ENCODE measurements at regions not wholly inside any gene's neighbourhood (a gene's known extent, or its start where the extent isn't known, plus 50 kb on each side); places are given as distances from the start of the nearest gene placed in this dataset.

GRCh38 chr7:13336227-13336626, 648.8 kb downstream of the ARL4A start:
- ATAC-seq: no peak
- Mint-ChIP-seq H3K27me3 (no peaks in the 10 kb centered on the region), H3K36me3 (no peaks in the 10 kb centered on the region), H3K27ac (no peak overlapping the region), H3K4me3 (no peak overlapping the region), H3K9me3 (peaks cover 0 to 2% (median 0%) of the 10 kb centered on the region in 9 donors), H3K4me1 (no peaks in the 10 kb centered on the region)
- no peak for DNase-seq
- POLR2A ChIA-PET: no interaction called here

- no peak overlapping the region for H3K4me3 Mint-ChIP-seq
- POLR2A ChIA-PET: no interaction called here
- DNase-seq (no peak), ATAC-seq (no peak)
- no peak overlapping the region for H3K27ac Mint-ChIP-seq
- no peaks in the 10 kb centered on the region for H3K27me3 Mint-ChIP-seq
- H3K9me3 Mint-ChIP-seq: peaks cover 0 to 3% (median 0%) of the 10 kb centered on the region in 9 donors
- no peaks in the 10 kb centered on the region for H3K36me3 Mint-ChIP-seq
- no peaks in the 10 kb centered on the region for H3K4me1 Mint-ChIP-seq
Measured at GRCh38 chr7:13352677-13353076, 636.8 kb downstream of the ETV1 start.

- Mint-ChIP-seq H3K4me1 (no peaks in the 10 kb centered on the region), H3K4me3 (no peak overlapping the region), H3K27me3 (no peaks in the 10 kb centered on the region), H3K36me3 (no peaks in the 10 kb centered on the region), H3K27ac (peak overlapping the region in 1 of 10 donors; percentile 24), H3K9me3 (peaks cover 0 to 3% (median 0%) of the 10 kb centered on the region in 9 donors)
- POLR2A ChIA-PET: no interaction called here
- ATAC-seq (no peak), DNase-seq (no peak)
Measured at GRCh38 chr7:13359656-13360055, 629.8 kb downstream of the ETV1 start.

- Mint-ChIP-seq H3K4me1 (no peaks in the 10 kb centered on the region), H3K27ac (no peak overlapping the region), H3K27me3 (no peaks in the 10 kb centered on the region), H3K4me3 (no peak overlapping the region), H3K36me3 (no peaks in the 10 kb centered on the region), H3K9me3 (peaks cover 0 to 4% (median 0%) of the 10 kb centered on the region in 9 donors)
- DNase-seq: no peak
- ATAC-seq: no peak
- POLR2A ChIA-PET: no interaction called here
Measured at GRCh38 chr7:13386741-13387140, 602.7 kb downstream of the ETV1 start.

GRCh38 chr7:13407911-13408310, 581.6 kb downstream of the ETV1 start:
- no peak for DNase-seq
- no peak for ATAC-seq
- no peaks in the 10 kb centered on the region for H3K27me3 Mint-ChIP-seq
- POLR2A ChIA-PET: no interaction called here
- H3K9me3 Mint-ChIP-seq: no peaks in the 10 kb centered on the region
- H3K4me1 Mint-ChIP-seq: no peaks in the 10 kb centered on the region
- H3K36me3 Mint-ChIP-seq: no peaks in the 10 kb centered on the region
- no peak overlapping the region for H3K27ac Mint-ChIP-seq
- H3K4me3 Mint-ChIP-seq: no peak overlapping the region

GRCh38 chr7:13411151-13411550, 578.3 kb downstream of the ETV1 start:
- Mint-ChIP-seq H3K4me3 (no peak overlapping the region), H3K27me3 (no peaks in the 10 kb centered on the region), H3K27ac (no peak overlapping the region), H3K9me3 (no peaks in the 10 kb centered on the region), H3K36me3 (no peaks in the 10 kb centered on the region), H3K4me1 (no peaks in the 10 kb centered on the region)
- no peak for ATAC-seq
- no peak for DNase-seq
- POLR2A ChIA-PET: no interaction called here

GRCh38 chr7:13411636-13412035, 577.8 kb downstream of the ETV1 start:
- Mint-ChIP-seq H3K4me1 (no peaks in the 10 kb centered on the region), H3K27me3 (no peaks in the 10 kb centered on the region), H3K27ac (no peak overlapping the region), H3K4me3 (no peak overlapping the region), H3K36me3 (no peaks in the 10 kb centered on the region), H3K9me3 (no peaks in the 10 kb centered on the region)
- DNase-seq: no peak
- ATAC-seq: no peak
- POLR2A ChIA-PET: no interaction called here

- peaks cover 0 to 13% (median 2%) of the 10 kb centered on the region in 9 donors for H3K9me3 Mint-ChIP-seq
- H3K27me3 Mint-ChIP-seq: no peaks in the 10 kb centered on the region
- H3K4me3 Mint-ChIP-seq: no peak overlapping the region
- no peaks in the 10 kb centered on the region for H3K36me3 Mint-ChIP-seq
- ATAC-seq: no peak
- no peak overlapping the region for H3K27ac Mint-ChIP-seq
- POLR2A ChIA-PET: no interaction called here
- DNase-seq: no peak
- no peaks in the 10 kb centered on the region for H3K4me1 Mint-ChIP-seq
Measured at GRCh38 chr7:13414181-13414580, 575.3 kb downstream of the ETV1 start.

GRCh38 chr7:13414661-13415107, 574.8 kb downstream of the ETV1 start:
- POLR2A ChIA-PET: no interaction called here
- no peaks in the 10 kb centered on the region for H3K4me1 Mint-ChIP-seq
- no peaks in the 10 kb centered on the region for H3K36me3 Mint-ChIP-seq
- ATAC-seq (no peak), DNase-seq (no peak)
- no peaks in the 10 kb centered on the region for H3K27me3 Mint-ChIP-seq
- peaks cover 0 to 13% (median 2%) of the 10 kb centered on the region in 9 donors for H3K9me3 Mint-ChIP-seq
- H3K4me3 Mint-ChIP-seq: no peak overlapping the region
- H3K27ac Mint-ChIP-seq: no peak overlapping the region

- Mint-ChIP-seq H3K27ac (no peak overlapping the region), H3K4me3 (no peak overlapping the region), H3K36me3 (peaks cover 0 to under 1% (median 0%) of the 10 kb centered on the region in 3 donors), H3K27me3 (no peaks in the 10 kb centered on the region), H3K9me3 (peaks cover 0 to 18% (median 2%) of the 10 kb centered on the region in 9 donors), H3K4me1 (no peaks in the 10 kb centered on the region)
- no peak for ATAC-seq
- no peak for DNase-seq
- POLR2A ChIA-PET: no interaction called here
Measured at GRCh38 chr7:13416071-13416470, 573.4 kb downstream of the ETV1 start.

GRCh38 chr7:13416544-13416943, 572.9 kb downstream of the ETV1 start:
- no peak for ATAC-seq
- H3K36me3 Mint-ChIP-seq: peaks cover 0 to 5% (median 0%) of the 10 kb centered on the region in 3 donors
- POLR2A ChIA-PET: no interaction called here
- no peak overlapping the region for H3K27ac Mint-ChIP-seq
- no peaks in the 10 kb centered on the region for H3K4me1 Mint-ChIP-seq
- no peak overlapping the region for H3K4me3 Mint-ChIP-seq
- peak in 1 of 10 donors; percentile 49 for DNase-seq
- H3K27me3 Mint-ChIP-seq: no peaks in the 10 kb centered on the region
- H3K9me3 Mint-ChIP-seq: peaks cover 0 to 22% (median 2%) of the 10 kb centered on the region in 9 donors

GRCh38 chr7:13420726-13421125, 568.7 kb downstream of the ETV1 start:
- ATAC-seq (no peak), DNase-seq (no peak)
- peaks cover 0 to 26% (median 7%) of the 10 kb centered on the region in 9 donors for H3K9me3 Mint-ChIP-seq
- H3K4me3 Mint-ChIP-seq: no peak overlapping the region
- H3K36me3 Mint-ChIP-seq: peaks cover 0 to 8% (median 0%) of the 10 kb centered on the region in 3 donors
- no peaks in the 10 kb centered on the region for H3K4me1 Mint-ChIP-seq
- no peaks in the 10 kb centered on the region for H3K27me3 Mint-ChIP-seq
- no peak overlapping the region for H3K27ac Mint-ChIP-seq
- POLR2A ChIA-PET: no interaction called here

GRCh38 chr7:13421776-13422175, 567.7 kb downstream of the ETV1 start:
- H3K27me3 Mint-ChIP-seq: no peaks in the 10 kb centered on the region
- POLR2A ChIA-PET: no interaction called here
- no peak overlapping the region for H3K4me3 Mint-ChIP-seq
- peaks cover 0 to 8% (median 0%) of the 10 kb centered on the region in 3 donors for H3K36me3 Mint-ChIP-seq
- ATAC-seq (no peak), DNase-seq (no peak)
- no peaks in the 10 kb centered on the region for H3K4me1 Mint-ChIP-seq
- H3K27ac Mint-ChIP-seq: no peak overlapping the region
- peaks cover 0 to 26% (median 7%) of the 10 kb centered on the region in 9 donors for H3K9me3 Mint-ChIP-seq

GRCh38 chr7:13433946-13434345, 555.5 kb downstream of the ETV1 start:
- H3K4me3 Mint-ChIP-seq: no peak overlapping the region
- H3K27me3 Mint-ChIP-seq: no peaks in the 10 kb centered on the region
- ATAC-seq (no peak), DNase-seq (no peak)
- H3K36me3 Mint-ChIP-seq: no peaks in the 10 kb centered on the region
- no peak overlapping the region for H3K27ac Mint-ChIP-seq
- no peaks in the 10 kb centered on the region for H3K4me1 Mint-ChIP-seq
- POLR2A ChIA-PET: no interaction called here
- H3K9me3 Mint-ChIP-seq: peaks cover 0 to 2% (median 0%) of the 10 kb centered on the region in 9 donors
